ENCODE measurements at regions not wholly inside any gene's neighbourhood (a gene's known extent, or its start where the extent isn't known, plus 50 kb on each side); places are given as distances from the start of the nearest gene placed in this dataset.

DNA sequence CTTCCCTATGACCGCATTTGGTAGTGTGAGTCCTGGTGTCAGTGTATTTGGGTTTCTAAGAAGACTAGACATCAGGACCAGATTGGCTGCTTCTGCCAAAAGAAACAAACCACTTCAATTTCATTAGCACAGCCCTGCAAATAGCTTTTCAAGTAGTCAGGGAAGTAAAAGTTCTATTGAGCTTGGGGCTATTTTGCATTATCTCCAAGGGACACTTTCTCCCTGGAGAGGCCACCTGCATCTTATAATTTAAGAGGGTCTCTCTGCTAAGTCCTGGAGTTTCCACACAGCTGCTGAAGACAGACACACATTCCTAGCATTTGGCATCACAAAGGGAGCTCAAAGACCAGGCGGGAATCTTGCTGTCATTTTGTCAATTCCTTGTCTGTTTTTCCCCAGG, 141.2 kb downstream of the BMP2 start:
- TF ChIP-seq, protein P1, sequence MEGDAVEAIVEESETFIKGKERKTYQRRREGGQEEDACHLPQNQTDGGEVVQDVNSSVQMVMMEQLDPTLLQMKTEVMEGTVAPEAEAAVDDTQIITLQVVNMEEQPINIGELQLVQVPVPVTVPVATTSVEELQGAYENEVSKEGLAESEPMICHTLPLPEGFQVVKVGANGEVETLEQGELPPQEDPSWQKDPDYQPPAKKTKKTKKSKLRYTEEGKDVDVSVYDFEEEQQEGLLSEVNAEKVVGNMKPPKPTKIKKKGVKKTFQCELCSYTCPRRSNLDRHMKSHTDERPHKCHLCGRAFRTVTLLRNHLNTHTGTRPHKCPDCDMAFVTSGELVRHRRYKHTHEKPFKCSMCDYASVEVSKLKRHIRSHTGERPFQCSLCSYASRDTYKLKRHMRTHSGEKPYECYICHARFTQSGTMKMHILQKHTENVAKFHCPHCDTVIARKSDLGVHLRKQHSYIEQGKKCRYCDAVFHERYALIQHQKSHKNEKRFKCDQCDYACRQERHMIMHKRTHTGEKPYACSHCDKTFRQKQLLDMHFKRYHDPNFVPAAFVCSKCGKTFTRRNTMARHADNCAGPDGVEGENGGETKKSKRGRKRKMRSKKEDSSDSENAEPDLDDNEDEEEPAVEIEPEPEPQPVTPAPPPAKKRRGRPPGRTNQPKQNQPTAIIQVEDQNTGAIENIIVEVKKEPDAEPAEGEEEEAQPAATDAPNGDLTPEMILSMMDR (IDR thresholded peaks at IDR 0.05) = no peak
- TF ChIP-seq POLR2AphosphoS5 (IDR thresholded peaks at IDR 0.05) (no peak), POLR2A (IDR thresholded peaks at IDR 0.05) (no peak)

Measured in transverse colon (tissue), 4 donors.